Nephron progenitor cell (in vitro differentiated cells): ENCODE measurements at regions not wholly inside any gene's neighbourhood (a gene's known extent, or its start where the extent isn't known, plus 50 kb on each side); places are given as distances from the start of the nearest gene placed in this dataset.
"Not testable (repeated sequence)": the region's sequence is repeated elsewhere in the genome, so short reads cannot be mapped to it uniquely, and the experiment has no call there.

Source experiments
- DNase-seq: peaks from one replicate; pipeline ENCODE4 v3.0.0; 2021
- H3K27ac Mint-ChIP-seq: 2 replicates; pipeline ENCODE4 v1.8.0; 2021; ENCODE audit warnings: mild to moderate bottlenecking, moderate library complexity, mixed read lengths
- H3K27me3 Mint-ChIP-seq: 2 replicates; pipeline ENCODE4 v1.8.0; 2021; ENCODE audit warnings: mild to moderate bottlenecking, low read depth, mixed read lengths; ENCODE audit not compliant: poor library complexity
- H3K36me3 Mint-ChIP-seq: 2 replicates; pipeline ENCODE4 v1.8.0; 2021; ENCODE audit warnings: low read depth, mixed read lengths
- H3K4me1 Mint-ChIP-seq: 2 replicates; pipeline ENCODE4 v1.8.0; 2021; ENCODE audit warnings: mixed read lengths
- H3K4me3 Mint-ChIP-seq: 2 replicates; pipeline ENCODE4 v1.8.0; 2021; ENCODE audit warnings: mild to moderate bottlenecking, moderate library complexity, mixed read lengths
- H3K9me3 Mint-ChIP-seq: 2 replicates; pipeline ENCODE4 v1.8.0; 2021; ENCODE audit warnings: mild to moderate bottlenecking, moderate library complexity, mixed read lengths
- TF ChIP-seq, protein P1 (sequence below): fragments of 200-600 bp; sonication (generic); IDR thresholded peaks from 2 replicates; pipeline ENCODE4 v1.5.0; 2021; ENCODE audit warnings: antibody characterized with exemption

DNA sequence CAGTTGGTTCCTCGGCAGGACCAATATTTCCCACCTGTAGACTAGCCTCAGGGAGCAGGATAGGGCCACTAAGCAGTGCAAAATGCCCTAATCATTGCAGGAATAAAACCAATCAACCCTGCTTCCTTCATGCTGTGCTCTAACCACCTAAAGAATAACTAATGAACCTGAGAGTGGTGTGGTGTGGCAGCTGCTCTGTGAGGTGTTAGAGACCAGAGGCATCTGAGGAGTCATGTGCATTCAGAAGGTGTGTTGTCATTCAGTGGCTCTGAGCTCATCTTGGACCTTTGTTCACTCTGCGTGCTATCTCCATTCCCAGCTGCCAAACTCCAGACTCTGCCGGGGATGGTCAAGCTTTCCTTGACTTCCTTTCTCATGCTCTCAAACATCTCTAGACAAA is 136.7 kb upstream of the EGLN3 start:
- Mint-ChIP-seq H3K4me1 (peaks cover 15% of the 10 kb centered on the region), H3K27me3 (no peaks in the 10 kb centered on the region), H3K4me3 (no peak overlapping the region), H3K27ac (no peak overlapping the region), H3K9me3 (peaks cover 10% of the 10 kb centered on the region), H3K36me3 (peaks cover 5% of the 10 kb centered on the region)
- TF ChIP-seq, protein P1, sequence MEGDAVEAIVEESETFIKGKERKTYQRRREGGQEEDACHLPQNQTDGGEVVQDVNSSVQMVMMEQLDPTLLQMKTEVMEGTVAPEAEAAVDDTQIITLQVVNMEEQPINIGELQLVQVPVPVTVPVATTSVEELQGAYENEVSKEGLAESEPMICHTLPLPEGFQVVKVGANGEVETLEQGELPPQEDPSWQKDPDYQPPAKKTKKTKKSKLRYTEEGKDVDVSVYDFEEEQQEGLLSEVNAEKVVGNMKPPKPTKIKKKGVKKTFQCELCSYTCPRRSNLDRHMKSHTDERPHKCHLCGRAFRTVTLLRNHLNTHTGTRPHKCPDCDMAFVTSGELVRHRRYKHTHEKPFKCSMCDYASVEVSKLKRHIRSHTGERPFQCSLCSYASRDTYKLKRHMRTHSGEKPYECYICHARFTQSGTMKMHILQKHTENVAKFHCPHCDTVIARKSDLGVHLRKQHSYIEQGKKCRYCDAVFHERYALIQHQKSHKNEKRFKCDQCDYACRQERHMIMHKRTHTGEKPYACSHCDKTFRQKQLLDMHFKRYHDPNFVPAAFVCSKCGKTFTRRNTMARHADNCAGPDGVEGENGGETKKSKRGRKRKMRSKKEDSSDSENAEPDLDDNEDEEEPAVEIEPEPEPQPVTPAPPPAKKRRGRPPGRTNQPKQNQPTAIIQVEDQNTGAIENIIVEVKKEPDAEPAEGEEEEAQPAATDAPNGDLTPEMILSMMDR: no peak
- no peak for DNase-seq

DNA sequence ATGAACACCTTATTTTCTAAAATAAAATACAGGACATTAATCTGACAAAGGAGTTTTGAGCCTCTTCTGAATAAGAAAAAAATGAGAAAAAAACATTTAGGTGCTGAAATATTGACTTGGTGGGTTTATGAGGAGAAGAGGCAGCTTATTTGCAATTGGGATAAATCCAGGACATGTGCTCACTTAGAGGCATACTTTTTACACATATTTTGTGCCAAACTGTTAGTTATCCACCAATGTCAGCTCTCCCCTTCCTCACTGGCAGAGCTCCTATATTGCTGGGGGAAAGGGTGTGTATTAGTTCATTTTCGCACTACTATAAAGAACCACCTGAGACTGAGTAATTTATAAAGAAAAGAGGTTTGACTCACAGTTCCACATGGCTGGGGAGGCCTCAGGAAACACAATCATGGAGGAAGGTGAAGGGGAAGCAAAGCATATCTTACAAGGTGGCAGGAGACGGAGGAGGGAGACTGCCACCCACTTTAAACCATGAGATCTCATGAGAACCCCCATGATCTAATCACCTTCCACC is 135.4 kb upstream of the EGLN3 start:
- peaks cover 27% of the 10 kb centered on the region for H3K4me1 Mint-ChIP-seq
- H3K27ac Mint-ChIP-seq: no peak overlapping the region
- H3K36me3 Mint-ChIP-seq: peaks cover 5% of the 10 kb centered on the region
- TF ChIP-seq, protein P1: no peak
- H3K4me3 Mint-ChIP-seq: no peak overlapping the region
- no peak for DNase-seq
- H3K9me3 Mint-ChIP-seq: peaks cover 10% of the 10 kb centered on the region
- H3K27me3 Mint-ChIP-seq: no peaks in the 10 kb centered on the region

DNA sequence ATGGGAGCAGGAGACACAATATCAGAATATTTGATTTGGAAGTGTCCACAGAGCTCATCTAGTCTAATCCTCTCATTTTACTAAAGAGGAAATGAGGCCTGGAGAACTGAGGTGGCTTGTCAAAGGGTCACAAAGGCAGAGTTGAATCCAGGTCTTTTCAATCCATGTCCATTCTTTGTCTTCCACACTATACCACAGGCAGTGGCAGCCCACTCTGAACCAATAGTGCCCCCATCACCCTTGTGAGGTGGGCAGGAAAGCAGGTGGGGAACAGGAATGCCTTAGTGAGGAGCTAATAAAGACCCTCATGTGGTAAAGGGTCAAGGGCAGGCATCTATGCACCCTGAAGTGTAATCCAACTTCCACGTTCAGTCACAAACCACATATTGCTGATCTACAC is 134.8 kb upstream of the EGLN3 start:
- TF ChIP-seq, protein P1: no peak
- Mint-ChIP-seq H3K4me1 (peaks cover 33% of the 10 kb centered on the region), H3K27ac (no peak overlapping the region), H3K9me3 (peaks cover 10% of the 10 kb centered on the region), H3K36me3 (peaks cover 5% of the 10 kb centered on the region), H3K27me3 (no peaks in the 10 kb centered on the region), H3K4me3 (no peak overlapping the region)
- DNase-seq: no peak

DNA sequence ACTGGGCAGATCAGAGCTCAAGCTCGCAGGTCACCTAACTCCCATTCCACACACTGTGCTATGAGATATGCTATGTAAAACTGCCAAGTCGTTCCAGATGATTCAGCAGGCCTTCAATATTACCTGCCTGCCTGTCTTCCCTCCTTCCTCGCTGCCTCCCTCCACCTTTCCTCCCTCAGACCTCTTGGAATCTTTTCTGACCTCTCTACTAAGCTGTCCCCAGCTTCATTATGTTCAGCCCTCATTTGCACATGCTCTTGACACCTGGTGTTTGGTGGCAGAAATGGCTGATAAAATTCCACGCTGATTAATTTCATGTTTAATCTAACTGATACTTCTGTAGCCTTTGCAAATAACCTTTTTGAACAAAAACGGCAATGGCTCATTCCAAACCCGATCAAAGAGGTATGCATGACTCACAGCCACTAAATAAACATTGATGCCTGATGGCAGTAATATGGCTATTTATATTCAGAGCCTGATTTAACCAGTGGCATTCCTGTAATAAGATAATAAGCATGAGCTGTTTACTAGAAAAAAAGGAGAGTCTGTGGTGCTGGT is 130.8 kb upstream of the EGLN3 start:
- Mint-ChIP-seq H3K36me3 (no peaks in the 10 kb centered on the region), H3K9me3 (peaks cover 9% of the 10 kb centered on the region), H3K27ac (peak overlapping the region; percentile 46), H3K4me3 (no peak overlapping the region), H3K4me1 (peaks cover 36% of the 10 kb centered on the region), H3K27me3 (no peaks in the 10 kb centered on the region)
- TF ChIP-seq, protein P1: no peak
- no peak for DNase-seq

DNA sequence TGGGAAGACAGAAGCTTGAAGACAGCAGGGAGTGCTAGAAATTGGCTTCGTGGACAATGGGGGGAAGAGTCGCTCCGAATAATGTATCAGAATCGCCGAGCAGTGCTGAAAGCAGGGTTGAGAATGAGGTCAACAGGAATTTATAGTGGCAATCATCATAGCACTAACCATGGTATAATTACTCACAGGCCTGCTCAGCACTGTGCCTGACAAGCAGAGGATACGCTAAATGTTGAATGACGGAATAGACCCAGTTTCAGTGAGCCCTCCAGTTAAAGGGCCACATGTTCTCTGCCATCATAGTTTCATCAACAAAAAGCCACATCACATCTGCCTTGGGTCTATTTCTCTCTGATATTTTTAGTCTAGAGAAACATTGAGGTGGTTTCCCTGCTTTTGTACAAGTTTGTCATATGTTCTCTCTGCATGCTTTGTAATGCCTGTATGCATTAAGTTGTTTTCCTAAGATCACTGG is 130.3 kb upstream of the EGLN3 start:
- no peaks in the 10 kb centered on the region for H3K27me3 Mint-ChIP-seq
- TF ChIP-seq, protein P1: no peak

DNA sequence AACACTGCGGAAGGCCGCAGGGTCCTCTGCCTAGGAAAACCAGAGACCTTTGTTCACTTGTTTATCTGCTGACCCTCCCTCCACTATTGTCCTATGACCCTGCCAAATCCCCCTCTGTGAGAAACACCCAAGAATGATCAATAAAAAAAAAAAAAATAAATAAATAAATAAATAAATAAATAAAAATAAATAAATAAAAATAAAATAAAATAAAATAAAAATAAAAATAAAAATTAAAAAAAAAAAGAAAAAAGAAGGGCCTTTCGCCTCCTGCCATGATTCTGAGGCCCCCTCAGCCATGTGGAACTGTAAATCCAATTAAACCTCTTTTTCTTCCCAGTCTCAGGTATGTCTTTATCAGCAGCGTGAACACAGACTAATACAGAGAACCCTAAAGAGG is 128.8 kb upstream of the EGLN3 start:
- H3K27me3 Mint-ChIP-seq, DNase-seq, H3K36me3 Mint-ChIP-seq, H3K9me3 Mint-ChIP-seq, H3K27ac Mint-ChIP-seq, H3K4me3 Mint-ChIP-seq: not testable (repeated sequence)
- peaks cover 36% of the 10 kb centered on the region for H3K4me1 Mint-ChIP-seq

More for the DNA sequence above, 130.3 kb upstream of the EGLN3 start:
- Mint-ChIP-seq H3K9me3 (peaks cover 9% of the 10 kb centered on the region), H3K27ac (peak overlapping the region; percentile 46), H3K4me3 (no peak overlapping the region), H3K36me3 (no peaks in the 10 kb centered on the region), H3K4me1 (peaks cover 36% of the 10 kb centered on the region)
- no peak for DNase-seq
